Adipose tissue (tissue), 3 donors: ENCODE measurements at regions not wholly inside any gene's neighbourhood (a gene's known extent, or its start where the extent isn't known, plus 50 kb on each side); places are given as distances from the start of the nearest gene placed in this dataset.
"Not testable (repeated sequence)": the region's sequence is repeated elsewhere in the genome, so short reads cannot be mapped to it uniquely, and the experiment has no call there.

ENCODE experiments used
- H3K27ac ChIP-seq: one replicate; pipeline ENCODE4 v1.5.1; 2013; ENCODE audit warnings: low read depth, low read length
- WGBS, 3 donors: extraction: QIAGEN DNeasy Blood & Tissue Kit; methylation state at CpG; one replicate each; pipeline ENCODE4 v1.1.7; 2013; 5-methylcytosine and 5-hydroxymethylcytosine counted together
- donor health status: healthy with polysubstance abuse.
- donor health status: Bipolar disorder and iron deficiency.
- donor health status: healthy.

GRCh38 chr2:129799036-129799958, 180.2 kb upstream of the RAB6C start:
- WGBS, 3 donors, result 83 to 90% (median 88%) methylated on average over 18 of the region's 18 CpGs
- H3K27ac ChIP-seq, result no peak overlapping the region

GRCh38 chr2:129800285-129800684, 179.2 kb upstream of the RAB6C start:
- WGBS, 3 donors, result 81 to 91% (median 87%) methylated on average over 5 of the region's 5 CpGs

GRCh38 chr2:129800686-129801085, 178.8 kb upstream of the RAB6C start:
- WGBS, 3 donors, result 62 to 72% (median 65%) methylated on average over 5 of the region's 5 CpGs

More at GRCh38 chr2:129800285-129800684, 179.2 kb upstream of the RAB6C start:
- no peak overlapping the region for H3K27ac ChIP-seq

GRCh38 chr2:129801575-129801974, 177.9 kb upstream of the RAB6C start:
- no peak overlapping the region for H3K27ac ChIP-seq
- 82 to 91% (median 86%) methylated on average over 1 of the region's 1 CpG for WGBS, 3 donors

More at GRCh38 chr2:129800686-129801085, 178.8 kb upstream of the RAB6C start:
- no peak overlapping the region for H3K27ac ChIP-seq

- WGBS, 3 donors, result 51 to 66% (median 64%) methylated on average over 5 of the region's 5 CpGs
- H3K27ac ChIP-seq, result no peak overlapping the region
These were observed 177.2 kb upstream of the RAB6C start for GRCh38 chr2:129802290-129802689.

GRCh38 chr2:129803032-129803431, 176.4 kb upstream of the RAB6C start:
- 85 to 92% (median 91%) methylated on average over 1 of the region's 1 CpG for WGBS, 3 donors
- no peak overlapping the region for H3K27ac ChIP-seq

GRCh38 chr2:129803871-129804270, 175.6 kb upstream of the RAB6C start:
- WGBS, 3 donors, result 86 to 94% (median 89%) methylated on average over 3 of the region's 3 CpGs
- H3K27ac ChIP-seq, result no peak overlapping the region

GRCh38 chr2:129805899-129806298, 173.6 kb upstream of the RAB6C start:
- WGBS, 3 donors, result 64 to 80% (median 75%) methylated on average over 11 of the region's 11 CpGs

GRCh38 chr2:129806317-129806716, 173.1 kb upstream of the RAB6C start:
- WGBS, 3 donors, result 67 to 78% (median 77%) methylated on average over 7 to 8 of the region's 8 CpGs
- H3K27ac ChIP-seq, result no peak overlapping the region

More at GRCh38 chr2:129805899-129806298, 173.6 kb upstream of the RAB6C start:
- no peak overlapping the region for H3K27ac ChIP-seq

- 60 to 70% (median 69%) methylated on average over 7 of the region's 7 CpGs for WGBS, 3 donors
- H3K27ac ChIP-seq, result no peak overlapping the region
These were observed 172.5 kb upstream of the RAB6C start for GRCh38 chr2:129806990-129807389.

- 67 to 84% (median 79%) methylated on average over 21 of the region's 22 CpGs for WGBS, 3 donors
- not testable (repeated sequence) for H3K27ac ChIP-seq
These were observed 171.7 kb upstream of the RAB6C start for GRCh38 chr2:129807642-129808338.

GRCh38 chr2:129810521-129810920, 168.9 kb upstream of the RAB6C start:
- H3K27ac ChIP-seq, result no peak overlapping the region
- WGBS, 3 donors, result 83 to 84% (median 83%) methylated on average over 3 of the region's 3 CpGs

GRCh38 chr2:129812071-129812470, 167.4 kb upstream of the RAB6C start:
- no peak overlapping the region for H3K27ac ChIP-seq
- 31 to 63% (median 39%) methylated on average over 4 of the region's 4 CpGs for WGBS, 3 donors

GRCh38 chr2:129812654-129813053, 166.8 kb upstream of the RAB6C start:
- WGBS, 3 donors, result 80 to 85% (median 82%) methylated on average over 3 of the region's 3 CpGs
- no peak overlapping the region for H3K27ac ChIP-seq

GRCh38 chr2:129813404-129813803, 166.1 kb upstream of the RAB6C start:
- 59 to 86% (median 65%) methylated on average over 4 of the region's 4 CpGs for WGBS, 3 donors
- H3K27ac ChIP-seq, result no peak overlapping the region

GRCh38 chr2:129816813-129817574, 162.5 kb upstream of the RAB6C start:
- WGBS, 3 donors, result 75 to 86% (median 84%) methylated on average over 16 of the region's 16 CpGs
- H3K27ac ChIP-seq, result no peak overlapping the region

GRCh38 chr2:129819855-129820254, 159.6 kb upstream of the RAB6C start:
- WGBS, 3 donors, result 77 to 87% (median 86%) methylated on average over 7 of the region's 7 CpGs

GRCh38 chr2:129820908-129821307, 158.6 kb upstream of the RAB6C start:
- WGBS, 3 donors, result 85 to 94% (median 89%) methylated on average over 6 of the region's 6 CpGs
- H3K27ac ChIP-seq, result no peak overlapping the region

More at GRCh38 chr2:129819855-129820254, 159.6 kb upstream of the RAB6C start:
- H3K27ac ChIP-seq, result no peak overlapping the region

GRCh38 chr2:129821445-129821844, 158.0 kb upstream of the RAB6C start:
- no peak overlapping the region for H3K27ac ChIP-seq
- WGBS, 3 donors, result 68 to 81% (median 79%) methylated on average over 4 of the region's 4 CpGs
